ENCODE measurements at regions not wholly inside any gene's neighbourhood (a gene's known extent, or its start where the extent isn't known, plus 50 kb on each side); places are given as distances from the start of the nearest gene placed in this dataset.

DNA sequence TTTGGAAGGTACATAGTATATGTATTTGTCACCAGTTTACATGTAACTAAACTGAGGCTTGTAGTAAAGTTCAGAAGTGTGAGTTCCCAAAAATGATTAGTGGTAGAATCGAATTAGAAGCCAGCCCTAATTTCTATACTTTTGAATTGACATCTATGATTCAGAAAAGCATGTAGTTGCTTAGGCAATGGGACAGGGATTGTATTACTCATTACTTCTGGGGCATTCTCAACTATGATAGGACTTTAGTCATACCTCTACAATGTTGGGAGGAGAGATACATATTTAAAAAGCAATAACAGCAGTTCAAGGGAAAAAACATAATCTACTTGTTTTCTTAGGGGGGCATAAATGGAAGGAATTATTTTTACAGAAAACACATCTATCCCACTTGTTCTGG is 277.9 kb upstream of the E2F7 start:
- H2AK5ac ChIP-seq (ENCODE audit: low read depth, low read length): no peak overlapping the region
- H3K4me1 ChIP-seq (ENCODE audit: control insufficient read depth, insufficient read depth, low read length): no peaks in the 10 kb centered on the region
- no peak overlapping the region for H3K4me2 ChIP-seq (ENCODE audit: low read depth, low read length)
- ATAC-seq (ENCODE audit: low read depth): no peak
- H4K5ac ChIP-seq (ENCODE audit: low read depth, low read length): no peak overlapping the region
- TF ChIP-seq, protein P1, sequence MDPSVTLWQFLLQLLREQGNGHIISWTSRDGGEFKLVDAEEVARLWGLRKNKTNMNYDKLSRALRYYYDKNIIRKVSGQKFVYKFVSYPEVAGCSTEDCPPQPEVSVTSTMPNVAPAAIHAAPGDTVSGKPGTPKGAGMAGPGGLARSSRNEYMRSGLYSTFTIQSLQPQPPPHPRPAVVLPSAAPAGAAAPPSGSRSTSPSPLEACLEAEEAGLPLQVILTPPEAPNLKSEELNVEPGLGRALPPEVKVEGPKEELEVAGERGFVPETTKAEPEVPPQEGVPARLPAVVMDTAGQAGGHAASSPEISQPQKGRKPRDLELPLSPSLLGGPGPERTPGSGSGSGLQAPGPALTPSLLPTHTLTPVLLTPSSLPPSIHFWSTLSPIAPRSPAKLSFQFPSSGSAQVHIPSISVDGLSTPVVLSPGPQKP (IDR thresholded peaks at IDR 0.05; ENCODE audit: borderline replicate concordance, low read depth, low read length): no peak
- no peak for TF ChIP-seq RFX5 (IDR thresholded peaks at IDR 0.05; ENCODE audit: low read depth, low read length)
- no peak for TF ChIP-seq NFE2L2 (IDR thresholded peaks at IDR 0.05; ENCODE audit: low read depth, low read length)
- TF ChIP-seq CHD1 (IDR thresholded peaks at IDR 0.05; ENCODE audit: low read depth, low read length): no peak
- TF ChIP-seq MAZ (IDR thresholded peaks at IDR 0.05; ENCODE audit: borderline replicate concordance, low read depth, low read length): no peak
- TF ChIP-seq RCOR1 (IDR thresholded peaks at IDR 0.05; ENCODE audit: insufficient replicate concordance, low read length): no peak
- TF ChIP-seq, protein P2, sequence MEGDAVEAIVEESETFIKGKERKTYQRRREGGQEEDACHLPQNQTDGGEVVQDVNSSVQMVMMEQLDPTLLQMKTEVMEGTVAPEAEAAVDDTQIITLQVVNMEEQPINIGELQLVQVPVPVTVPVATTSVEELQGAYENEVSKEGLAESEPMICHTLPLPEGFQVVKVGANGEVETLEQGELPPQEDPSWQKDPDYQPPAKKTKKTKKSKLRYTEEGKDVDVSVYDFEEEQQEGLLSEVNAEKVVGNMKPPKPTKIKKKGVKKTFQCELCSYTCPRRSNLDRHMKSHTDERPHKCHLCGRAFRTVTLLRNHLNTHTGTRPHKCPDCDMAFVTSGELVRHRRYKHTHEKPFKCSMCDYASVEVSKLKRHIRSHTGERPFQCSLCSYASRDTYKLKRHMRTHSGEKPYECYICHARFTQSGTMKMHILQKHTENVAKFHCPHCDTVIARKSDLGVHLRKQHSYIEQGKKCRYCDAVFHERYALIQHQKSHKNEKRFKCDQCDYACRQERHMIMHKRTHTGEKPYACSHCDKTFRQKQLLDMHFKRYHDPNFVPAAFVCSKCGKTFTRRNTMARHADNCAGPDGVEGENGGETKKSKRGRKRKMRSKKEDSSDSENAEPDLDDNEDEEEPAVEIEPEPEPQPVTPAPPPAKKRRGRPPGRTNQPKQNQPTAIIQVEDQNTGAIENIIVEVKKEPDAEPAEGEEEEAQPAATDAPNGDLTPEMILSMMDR (conservative IDR thresholded peaks at IDR 0.05; ENCODE audit: low read depth, low read length): no peak
- no peak for TF ChIP-seq SMC3 (IDR thresholded peaks at IDR 0.05; ENCODE audit: low read depth, low read length)
- peak; percentile 63; the same call in 1 of the 2 replicates for TF ChIP-seq CEBPB (IDR thresholded peaks at IDR 0.05; ENCODE audit: low read depth, low read length)
- no peak overlapping the region for H4K8ac ChIP-seq (ENCODE audit: low read depth in 2 of 2, low read length in 2 of 2)
- H2BK120ac ChIP-seq (ENCODE audit: low read depth, low read length): no peak overlapping the region
- no CpG with 5 or more reads among the region's 1 CpG for WGBS, 2 experiments (ENCODE audit: extremely low coverage in 2 of 2, insufficient read length in 1 of 2)
- H3K14ac ChIP-seq (replicated peaks; ENCODE audit: low read depth, low read length): no peak overlapping the region
- H3K27me3 ChIP-seq (ENCODE audit: control insufficient read depth, insufficient read depth, low read length): no peaks in the 10 kb centered on the region
- no peak overlapping the region for H2AK9ac ChIP-seq (replicated peaks; ENCODE audit: low read depth, low read length, poor library complexity)
- H3K9me3 ChIP-seq (ENCODE audit: control insufficient read depth, insufficient read depth, low read length): no peaks in the 10 kb centered on the region
- no TSS peak for BruUV-seq (replicated peaks)
- H4K91ac ChIP-seq (ENCODE audit: insufficient read depth, low read depth, low read length): no peak overlapping the region
- H3K18ac ChIP-seq (ENCODE audit: low read depth, low read length): no peak overlapping the region
- H3K9me1 ChIP-seq (ENCODE audit: insufficient read depth, low read length): no peaks in the 10 kb centered on the region
- H3K56ac ChIP-seq (ENCODE audit: extremely low read depth, insufficient read depth, low read length): no peak overlapping the region
- H3K4me3 ChIP-seq (ENCODE audit: insufficient read depth, low read depth, low read length): no peak overlapping the region
- H3K27ac ChIP-seq (ENCODE audit: insufficient read depth, low read length): no peak overlapping the region
- H2BK5ac ChIP-seq (ENCODE audit: low read depth, low read length, poor library complexity, severe bottlenecking): no peak overlapping the region
- no peak overlapping the region for H2BK15ac ChIP-seq (ENCODE audit: low read depth, low read length)
- no peak overlapping the region for H3K23ac ChIP-seq (ENCODE audit: low read depth, low read length)
- ChIA-PET CTCF (no interaction called here), POLR2A (ENCODE audit: unreplicated experiment) (no interaction called here)
- no peaks in the 10 kb centered on the region for H3K79me1 ChIP-seq (ENCODE audit: low read depth in 1 of 2, low read length in 2 of 2)
- intact Hi-C loops (cut with micrococcal nuclease) (no loop called here), in situ Hi-C loops (cut with MboI; ENCODE audit: low sequenced_read_pairs) (no loop called here), dilution Hi-C loops (cut with HindIII; ENCODE audit: low sequenced_read_pairs, unreplicated experiment) (no loop called here)
- no peak overlapping the region for H2BK20ac ChIP-seq (ENCODE audit: low read depth, low read length)
- DNase-seq: peak; percentile 46
- H4K20me1 ChIP-seq (ENCODE audit: insufficient read depth, low read length): no peaks in the 10 kb centered on the region
- no peak overlapping the region for H3K9ac ChIP-seq (ENCODE audit: low read depth, low read length)
- H3K36me3 ChIP-seq (ENCODE audit: control insufficient read depth, insufficient read depth, low read length): no peaks in the 10 kb centered on the region
- no peak overlapping the region for H2AFZ ChIP-seq (replicated peaks; ENCODE audit: low read length, poor library complexity)
- H3K4ac ChIP-seq (ENCODE audit: low read depth, low read length): no peak overlapping the region

Measured in IMR-90 (cell line).